Activated T-helper 1 cell treated with anti-CD3 and anti-CD28 coated beads, Interleukin-12 subunit alpha, Interleukin-12 subunit beta, Interleukin-2, Interleukin-4 antibody, amounts not matched to agents 30 ng/mL and 10 ng/mL and 1 ng/mL, durations not matched to agents 14 hours and 24 hours and 36 hours (primary cell): ENCODE measurements at regions not wholly inside any gene's neighbourhood (a gene's known extent, or its start where the extent isn't known, plus 50 kb on each side); places are given as distances from the start of the nearest gene placed in this dataset.

Source experiments
- DNase-seq: peaks from one replicate; pipeline ENCODE4 v3.0.0; 2021; ENCODE audit warnings: low spot score
- H3K27ac Mint-ChIP-seq: one replicate; pipeline ENCODE4 v1.8.0; 2021; ENCODE audit warnings: mild to moderate bottlenecking, mixed read lengths
- H3K27me3 Mint-ChIP-seq: one replicate; pipeline ENCODE4 v1.8.0; 2022; ENCODE audit warnings: mild to moderate bottlenecking, moderate library complexity, mixed read lengths; ENCODE audit not compliant: insufficient read depth
- H3K36me3 Mint-ChIP-seq: one replicate; pipeline ENCODE4 v1.8.0; 2021; ENCODE audit warnings: low read depth, mixed read lengths
- H3K4me1 Mint-ChIP-seq: one replicate; pipeline ENCODE4 v1.8.0; 2021; ENCODE audit warnings: low read depth, mixed read lengths
- H3K4me3 Mint-ChIP-seq: one replicate; pipeline ENCODE4 v1.8.0; 2021; ENCODE audit warnings: mild to moderate bottlenecking, moderate library complexity, mixed read lengths
- H3K9me3 Mint-ChIP-seq: one replicate; pipeline ENCODE4 v1.8.0; 2021; ENCODE audit warnings: mixed read lengths
- intact Hi-C: fragments of 100-400 bp; cut with micrococcal nuclease; formaldehyde crosslinking; loops from one replicate; pipeline ENCODE4 v1.15.1; 2024

DNA sequence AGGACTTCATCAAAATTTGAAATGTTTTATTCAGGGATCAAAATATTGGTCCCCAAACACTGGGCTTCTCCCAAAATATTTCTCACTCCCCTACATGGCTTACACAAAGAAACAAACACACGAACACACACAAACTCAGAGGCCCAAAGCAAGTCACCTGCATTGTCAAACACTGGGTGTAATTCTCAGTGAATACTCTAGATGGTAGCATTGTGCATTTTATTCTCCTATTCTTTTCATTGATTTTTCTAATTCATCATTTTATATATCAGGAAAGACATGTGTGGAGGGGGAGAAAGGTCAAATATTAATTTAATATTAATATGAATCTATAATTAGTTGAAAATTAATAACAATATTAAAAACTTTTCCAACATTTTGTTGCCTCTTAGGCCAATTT lies 72.3 kb upstream of the TNMD start:
- DNase-seq, result no peak
- Mint-ChIP-seq H3K27me3 (peaks cover 2% of the 10 kb centered on the region), H3K4me1 (no peaks in the 10 kb centered on the region), H3K9me3 (no peaks in the 10 kb centered on the region), H3K4me3 (no peak overlapping the region), H3K27ac (no peak overlapping the region), H3K36me3 (no peaks in the 10 kb centered on the region)
- intact Hi-C loops, result loop anchor here (1.0 kb wide), 1 partner anchor 124 kb away; the partner anchor contains the start of gene TSPAN6

DNA sequence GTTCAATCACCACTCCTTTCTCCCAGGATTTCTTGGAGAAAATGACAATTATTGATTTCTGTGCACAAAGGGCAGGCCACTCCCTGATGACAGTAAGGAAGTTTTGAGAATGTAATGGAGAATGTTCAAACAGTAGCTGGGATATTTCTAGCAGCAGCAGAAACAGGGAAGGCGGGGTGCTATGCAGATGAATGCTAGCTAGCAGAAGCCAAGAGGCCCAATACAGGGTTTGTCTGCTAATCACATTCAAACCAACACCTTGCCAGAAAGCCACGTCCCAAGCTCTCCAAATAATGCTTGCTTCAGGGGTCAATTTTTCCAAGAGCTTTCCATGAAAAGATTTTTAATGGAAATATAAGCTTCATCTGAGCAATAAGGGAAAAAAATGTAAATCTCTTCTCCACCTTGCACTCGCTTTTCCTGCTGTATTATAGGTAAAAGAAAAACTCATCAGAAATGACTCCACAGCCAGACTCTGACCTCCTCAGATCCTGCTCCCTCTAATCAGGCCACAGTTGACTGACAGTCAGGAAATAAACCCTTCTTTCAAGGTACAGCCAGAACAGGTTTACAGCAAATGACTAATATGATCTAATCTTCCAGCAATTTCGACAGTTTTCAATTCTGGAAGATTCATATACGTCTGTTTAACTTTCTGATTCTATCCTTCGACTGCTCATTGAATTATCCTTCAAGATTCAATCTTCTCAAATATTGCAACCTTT lies 84.7 kb upstream of the PCDH19 start:
- intact Hi-C loops, result no loop called here
- Mint-ChIP-seq H3K27me3 (no peaks in the 10 kb centered on the region), H3K27ac (no peak overlapping the region), H3K4me1 (no peaks in the 10 kb centered on the region), H3K36me3 (no peaks in the 10 kb centered on the region), H3K9me3 (no peaks in the 10 kb centered on the region), H3K4me3 (no peak overlapping the region)
- DNase-seq, result no peak

DNA sequence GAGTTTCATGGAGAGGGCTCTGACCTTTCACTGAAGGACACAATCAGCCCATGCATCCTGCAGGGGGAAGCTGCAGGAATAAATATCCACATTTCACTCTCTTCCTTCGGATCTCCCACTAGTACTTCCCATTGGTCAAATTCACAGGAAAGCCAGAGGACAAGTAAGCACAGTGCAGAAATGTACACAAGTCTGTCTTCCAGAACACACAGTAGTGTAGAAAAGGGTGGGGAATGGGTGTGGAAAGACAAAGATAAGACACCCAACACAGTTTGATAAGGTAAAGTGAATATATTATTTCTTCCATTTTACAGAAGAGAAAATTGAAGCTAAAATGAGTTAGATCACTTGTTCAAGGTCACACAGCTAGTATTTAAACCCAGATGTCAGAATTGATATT lies 81.1 kb upstream of the PCDH19 start:
- Mint-ChIP-seq H3K9me3 (no peaks in the 10 kb centered on the region), H3K27ac (no peak overlapping the region), H3K36me3 (no peaks in the 10 kb centered on the region), H3K27me3 (no peaks in the 10 kb centered on the region), H3K4me3 (no peak overlapping the region), H3K4me1 (no peaks in the 10 kb centered on the region)
- intact Hi-C loops, result no loop called here
- no peak for DNase-seq

DNA sequence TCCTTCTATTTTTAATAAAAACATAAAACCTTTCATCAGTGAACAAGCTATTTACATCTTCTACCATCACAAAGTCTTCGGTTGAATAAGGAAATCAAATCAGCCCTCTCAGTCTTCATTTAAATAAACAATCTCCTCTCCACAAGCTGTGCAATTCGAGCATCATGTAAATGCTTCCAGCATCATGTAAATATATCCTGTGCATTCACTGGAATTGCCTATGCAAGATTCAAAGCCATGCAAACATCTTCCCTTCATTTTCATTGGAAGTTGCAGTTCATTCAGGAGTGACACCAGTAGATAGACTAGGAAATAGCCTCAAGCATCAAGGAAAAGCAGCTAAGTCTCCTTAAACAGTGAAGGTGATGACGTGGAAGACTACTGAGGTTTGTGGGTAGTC lies 77.7 kb upstream of the PCDH19 start:
- Mint-ChIP-seq H3K36me3 (no peaks in the 10 kb centered on the region), H3K4me1 (no peaks in the 10 kb centered on the region), H3K27me3 (peaks cover 3% of the 10 kb centered on the region), H3K9me3 (no peaks in the 10 kb centered on the region), H3K27ac (no peak overlapping the region), H3K4me3 (no peak overlapping the region)
- intact Hi-C loops, result no loop called here
- DNase-seq, result no peak

DNA sequence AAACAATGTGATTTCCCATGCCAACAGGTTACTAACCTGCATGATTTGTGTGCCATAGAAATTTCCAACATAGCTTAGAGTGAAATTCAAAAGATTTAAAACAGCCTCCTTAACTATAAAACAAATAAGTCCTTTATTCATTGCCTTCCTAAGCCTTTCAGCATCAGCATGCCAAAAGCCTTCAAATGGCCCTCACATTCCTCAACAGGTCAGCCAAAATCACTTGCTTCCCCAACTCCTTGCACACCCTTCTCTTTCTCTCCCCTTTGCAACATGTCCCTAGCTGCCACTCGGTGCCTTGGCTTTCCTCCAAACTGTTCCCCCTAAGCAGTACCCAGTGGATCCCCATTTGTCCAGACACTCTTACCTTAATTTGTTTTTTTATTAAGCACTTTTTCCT lies 74.9 kb upstream of the PCDH19 start:
- intact Hi-C loops, result no loop called here
- no peaks in the 10 kb centered on the region for H3K36me3 Mint-ChIP-seq
- no peak overlapping the region for H3K27ac Mint-ChIP-seq
- peaks cover 3% of the 10 kb centered on the region for H3K27me3 Mint-ChIP-seq
- no peaks in the 10 kb centered on the region for H3K9me3 Mint-ChIP-seq
- no peak overlapping the region for H3K4me3 Mint-ChIP-seq
- DNase-seq, result no peak
- no peaks in the 10 kb centered on the region for H3K4me1 Mint-ChIP-seq

DNA sequence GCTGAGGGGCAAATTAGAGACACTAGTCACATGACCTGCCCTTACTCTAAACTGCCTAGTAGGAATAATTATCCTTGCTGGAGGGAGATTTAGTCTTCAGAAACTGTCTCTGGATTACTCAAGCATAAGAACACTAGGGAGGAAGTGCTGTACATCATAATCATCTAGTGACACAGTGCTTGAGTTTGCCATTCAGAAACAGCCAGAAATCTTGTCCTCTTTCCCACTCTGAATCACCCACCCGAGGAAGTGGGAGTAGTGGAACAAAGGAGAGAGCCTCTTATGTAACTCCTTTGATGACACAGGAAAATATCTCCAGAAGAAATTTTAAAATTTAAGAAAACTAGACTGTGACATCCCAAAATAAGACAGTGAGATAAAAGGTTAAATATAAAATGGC lies 69.3 kb upstream of the PCDH19 start:
- no peaks in the 10 kb centered on the region for H3K4me1 Mint-ChIP-seq
- DNase-seq, result no peak
- peaks cover 3% of the 10 kb centered on the region for H3K9me3 Mint-ChIP-seq
- H3K36me3 Mint-ChIP-seq, result no peaks in the 10 kb centered on the region
- H3K4me3 Mint-ChIP-seq, result no peak overlapping the region
- peaks cover 3% of the 10 kb centered on the region for H3K27me3 Mint-ChIP-seq
- no peak overlapping the region for H3K27ac Mint-ChIP-seq
- intact Hi-C loops, result no loop called here

DNA sequence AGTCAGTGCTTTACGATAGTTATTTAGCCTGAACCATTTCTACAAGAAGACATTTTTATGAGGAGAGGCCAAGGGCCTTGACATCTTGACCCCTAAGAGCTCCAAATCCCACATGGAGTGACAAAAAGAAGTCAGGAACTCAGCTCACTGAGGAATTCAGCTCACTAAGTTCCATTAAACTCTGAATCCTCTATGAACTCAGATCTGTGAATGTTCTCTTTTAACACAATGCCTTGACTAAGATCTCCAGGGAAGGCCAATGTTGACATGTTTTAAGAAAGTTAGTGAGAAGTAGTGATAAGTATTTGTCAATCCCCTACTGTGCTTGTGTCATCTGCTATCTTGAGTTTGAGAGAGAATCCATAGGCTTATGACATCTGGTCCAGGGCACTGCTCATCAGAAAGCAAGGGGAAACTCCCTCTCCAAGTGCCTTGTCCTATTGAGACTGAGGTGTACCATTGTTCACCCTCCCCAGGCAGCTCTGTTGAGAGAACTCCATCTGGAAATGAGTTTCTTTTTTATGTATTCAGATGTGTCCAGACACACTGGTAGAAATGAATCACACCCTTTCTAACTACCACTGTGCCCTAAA lies 68.7 kb upstream of the PCDH19 start:
- no peaks in the 10 kb centered on the region for H3K4me1 Mint-ChIP-seq
- DNase-seq, result no peak
- intact Hi-C loops, result no loop called here
- H3K27me3 Mint-ChIP-seq, result peaks cover 3% of the 10 kb centered on the region
- no peaks in the 10 kb centered on the region for H3K36me3 Mint-ChIP-seq
- H3K9me3 Mint-ChIP-seq, result peaks cover 3% of the 10 kb centered on the region
- H3K27ac Mint-ChIP-seq, result no peak overlapping the region
- H3K4me3 Mint-ChIP-seq, result no peak overlapping the region

DNA sequence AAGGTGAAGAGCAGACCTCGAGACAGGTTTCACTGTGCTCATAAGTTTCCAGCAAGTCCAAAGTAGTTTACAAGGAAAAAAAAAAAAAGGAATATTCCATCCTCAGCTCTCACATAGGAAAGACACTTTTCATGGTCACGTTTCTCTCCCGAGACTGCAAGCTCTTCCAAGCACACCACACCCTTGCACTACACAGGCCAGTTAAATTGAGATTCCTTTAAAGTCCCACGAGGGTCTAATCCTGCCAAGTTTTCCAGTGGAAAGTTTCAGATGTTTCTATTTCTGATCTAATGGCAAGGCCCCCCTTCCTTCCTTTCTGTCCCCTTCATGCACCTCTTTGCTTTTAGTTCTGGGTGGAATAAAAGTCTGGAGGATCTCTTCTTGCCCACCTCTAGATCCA lies 67.9 kb upstream of the PCDH19 start:
- intact Hi-C loops, result no loop called here
- Mint-ChIP-seq H3K27me3 (no peaks in the 10 kb centered on the region), H3K4me1 (no peaks in the 10 kb centered on the region), H3K9me3 (peaks cover 3% of the 10 kb centered on the region), H3K36me3 (no peaks in the 10 kb centered on the region), H3K4me3 (no peak overlapping the region), H3K27ac (no peak overlapping the region)
- DNase-seq, result no peak

DNA sequence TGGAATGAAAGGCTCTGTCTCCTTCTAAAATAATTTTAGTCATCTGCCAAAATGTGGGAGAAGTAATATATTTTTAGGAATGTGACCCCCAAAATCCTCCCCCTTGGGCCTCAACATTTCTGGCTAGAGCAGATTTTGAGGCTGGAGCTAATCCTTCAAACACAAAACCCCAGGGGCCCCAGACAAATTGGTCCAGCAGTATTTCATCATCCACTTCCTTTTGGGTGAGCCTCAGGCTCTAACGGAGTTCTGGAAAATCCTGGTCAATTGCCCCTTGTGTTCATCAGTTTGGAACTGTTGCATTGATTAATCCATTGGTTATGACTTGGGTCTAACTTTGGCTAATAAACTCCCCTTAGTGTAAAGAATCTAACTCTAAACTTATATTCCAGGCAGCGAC lies 67.4 kb upstream of the PCDH19 start:
- no peak for DNase-seq
- Mint-ChIP-seq H3K4me1 (no peaks in the 10 kb centered on the region), H3K27ac (no peak overlapping the region), H3K4me3 (no peak overlapping the region), H3K27me3 (no peaks in the 10 kb centered on the region), H3K36me3 (no peaks in the 10 kb centered on the region), H3K9me3 (peaks cover 3% of the 10 kb centered on the region)
- intact Hi-C loops, result no loop called here
